Endothelial cell of umbilical vein (primary cell): ENCODE measurements at regions not wholly inside any gene's neighbourhood (a gene's known extent, or its start where the extent isn't known, plus 50 kb on each side); places are given as distances from the start of the nearest gene placed in this dataset.

Experiments used
- BruUV-seq: library from RNA; stranded (reverse); fragments of 400-500 nt; replicated peaks from 2 replicates; lab custom pipeline; 2021; lab: Mats Ljungman, UMichigan
- CTCF ChIA-PET: fragments of 300-600, 350-600 bp; sonication (Branson Sonifier 250); formaldehyde crosslinking; loops from one replicate; lab custom pipeline; 2021; ENCODE audit warnings: antibody characterized with exemption, inconsistent platforms; lab: Charles Lee
- POLR2A ChIA-PET: fragments of 300-600, 350-600 bp; sonication (Branson Sonifier 250); formaldehyde crosslinking; loops from one replicate; lab custom pipeline; 2021; ENCODE audit warnings: antibody characterized with exemption, inconsistent platforms; lab: Charles Lee
- DNase-seq: peaks from one replicate; pipeline ENCODE4 v3.0.0-alpha.2; 2011; ENCODE audit warnings: low read depth, low spot score
- FAIRE-seq: peaks from 2 replicates; lab custom pipeline; 2011; peaks lifted over from hg19 to GRCh38; lab: Jason Lieb, UNC
- H2AFZ ChIP-seq: 2 replicates; pipeline ENCODE4 v1.6.0; 2012; ENCODE audit warnings: low read depth, low read length, control low read depth, inconsistent platforms
- H3K27ac ChIP-seq: 2 replicates; pipeline ENCODE4 v1.5.1; 2011; ENCODE audit warnings: low read depth, mild to moderate bottlenecking, control low read depth, low read length, moderate library complexity; ENCODE audit not compliant: insufficient read depth
- H3K27me3 ChIP-seq, 2 experiments: 2 replicates each; pipeline versions ENCODE4 v1.6.0 to v1.6.1; 2011; ENCODE audit warnings: low read length in 2 of 2, mixed read lengths in 1 of 2; ENCODE audit not compliant: control insufficient read depth in 2 of 2, insufficient read depth in 2 of 2
- H3K36me3 ChIP-seq, 2 experiments: 2 replicates in 1 of 2; 3 replicates in 1 of 2; pipeline ENCODE4 v1.5.1; 2011; ENCODE audit warnings: low read length in 2 of 2, mild to moderate bottlenecking in 1 of 2, moderate library complexity in 1 of 2; ENCODE audit not compliant: control insufficient read depth in 2 of 2, insufficient read depth in 2 of 2; ENCODE audit errors: extremely low read depth in 1 of 2
- H3K4me1 ChIP-seq: 3 replicates; pipeline ENCODE4 v1.5.1; 2011; ENCODE audit warnings: mild to moderate bottlenecking, low read length; ENCODE audit not compliant: control insufficient read depth, insufficient read depth; ENCODE audit errors: extremely low read depth
- H3K4me2 ChIP-seq: 2 replicates; pipeline ENCODE4 v1.6.1; 2011; ENCODE audit warnings: low read length, control low read depth, mixed read lengths; ENCODE audit not compliant: insufficient read depth
- H3K4me3 ChIP-seq, 3 experiments: fragments of 200-600 bp in 1 of 3; sonication (generic), shearing (Covaris generic) in 1 of 3; replicated peaks in 1 of 3; 2 replicates each; pipeline ENCODE4 v1.5.1; 2011 to 2016; ENCODE audit warnings: control low read depth in 3 of 3, low read length in 3 of 3, mild to moderate bottlenecking in 2 of 3, inconsistent platforms in 1 of 3, low read depth in 1 of 3, moderate library complexity in 1 of 3; ENCODE audit not compliant: insufficient read depth in 1 of 3
- H3K79me2 ChIP-seq: 2 replicates; pipeline ENCODE4 v1.6.0; 2012; ENCODE audit warnings: low read length, inconsistent platforms; ENCODE audit not compliant: control insufficient read depth, insufficient read depth
- H3K9ac ChIP-seq: replicated peaks from 2 replicates; pipeline ENCODE3; 2011; ENCODE audit warnings: low read length, control low read depth; ENCODE audit not compliant: insufficient read depth; ENCODE audit errors: extremely low read depth
- H3K9me1 ChIP-seq: replicated peaks from 3 replicates; pipeline ENCODE4 v1.6.0; 2011; ENCODE audit warnings: mild to moderate bottlenecking, low read length; ENCODE audit not compliant: control insufficient read depth, insufficient read depth; ENCODE audit errors: extremely low read depth
- H3K9me3 ChIP-seq: replicated peaks from 2 replicates; pipeline ENCODE4 v1.5.1; 2012; ENCODE audit warnings: low read length, inconsistent platforms; ENCODE audit not compliant: control insufficient read depth, insufficient read depth
- H4K20me1 ChIP-seq: replicated peaks from 2 replicates; pipeline ENCODE3; 2011; ENCODE audit warnings: mild to moderate bottlenecking, low read length; ENCODE audit not compliant: control insufficient read depth, insufficient read depth; ENCODE audit errors: extremely low read depth
- CTCF ChIP-seq, 2 donors: IDR thresholded peaks; 1 replicate in 1 of 2; 2 replicates in 1 of 2; pipeline ENCODE4 v1.5.1; 2011; ENCODE audit warnings: low read length in 2 of 2, mild to moderate bottlenecking in 2 of 2, moderate library complexity in 2 of 2, control low read depth in 1 of 2, inconsistent platforms in 1 of 2, low read depth in 1 of 2; ENCODE audit not compliant: insufficient read depth in 1 of 2; ENCODE audit errors: extremely low read depth in 1 of 2
- EZH2 ChIP-seq: IDR thresholded peaks from 2 replicates; pipeline ENCODE4 v1.6.1; 2012; ENCODE audit warnings: borderline replicate concordance, low read depth, mild to moderate bottlenecking, moderate library complexity, low read length, inconsistent platforms; ENCODE audit not compliant: severe bottlenecking
- FOS ChIP-seq: IDR thresholded peaks from 2 replicates; pipeline ENCODE4 v1.6.1; 2011; ENCODE audit warnings: mild to moderate bottlenecking, low read length, moderate library complexity, borderline replicate concordance; ENCODE audit not compliant: insufficient read depth
- GATA2 ChIP-seq: IDR thresholded peaks from 2 replicates; pipeline ENCODE4 v1.7.0; 2011; ENCODE audit warnings: low read depth, mild to moderate bottlenecking, moderate library complexity, mixed read lengths, low read length; ENCODE audit not compliant: insufficient read length, insufficient read depth
- JUN ChIP-seq: IDR thresholded peaks from 2 replicates; pipeline ENCODE4 v1.6.1; 2011; ENCODE audit warnings: borderline replicate concordance, low read depth; ENCODE audit not compliant: insufficient read length, insufficient read depth
- MAX ChIP-seq: IDR thresholded peaks from 2 replicates; pipeline ENCODE4 v1.6.1; 2011; ENCODE audit not compliant: insufficient read depth, insufficient read length
- MYC ChIP-seq: IDR thresholded peaks from one replicate; pipeline ENCODE4 v1.6.1; 2011; ENCODE audit warnings: mild to moderate bottlenecking, low read depth, low read length
- POLR2A ChIP-seq: IDR thresholded peaks from 2 replicates; pipeline ENCODE4 v1.6.1; 2012; ENCODE audit warnings: low read depth, mild to moderate bottlenecking, control low read depth, low read length
- POLR2AphosphoS5 ChIP-seq: IDR thresholded peaks from 2 replicates; pipeline ENCODE4 v1.6.1; 2012; ENCODE audit warnings: low read depth, mild to moderate bottlenecking, control low read depth, low read length, moderate library complexity; ENCODE audit not compliant: insufficient read depth
- dilution Hi-C: fragments of 300-500 bp; cut with MboI; formaldehyde crosslinking; loops from one replicate; pipeline ENCODE4 v1.15.0; 2019; ENCODE audit warnings: low sequenced_read_pairs; ENCODE audit not compliant: extremely low pct_ligation_motif_present
- intact Hi-C: fragments of 100-400 bp; cut with micrococcal nuclease; formaldehyde crosslinking; loops from one replicate; pipeline ENCODE4 v1.10.0; 2022

- intact Hi-C loops (no loop called here), dilution Hi-C loops (no loop called here)
- H3K9ac ChIP-seq = no peak overlapping the region
- BruUV-seq = no TSS peak
- no peak overlapping the region for H3K4me3 ChIP-seq
- H4K20me1 ChIP-seq = no peaks in the 10 kb centered on the region
- DNase-seq (no peak), FAIRE-seq (no peak)
- H3K36me3 ChIP-seq = no peaks in the 10 kb centered on the region
- no peaks in the 10 kb centered on the region for H3K4me1 ChIP-seq
- H3K9me3 ChIP-seq = no peaks in the 10 kb centered on the region
- H3K9me1 ChIP-seq = no peaks in the 10 kb centered on the region
- no peaks in the 10 kb centered on the region for H3K27me3 ChIP-seq
- H2AFZ ChIP-seq = no peak overlapping the region
- no peak for TF ChIP-seq JUN
- TF ChIP-seq POLR2AphosphoS5 = no peak
- no peak for TF ChIP-seq FOS
- TF ChIP-seq MYC = no peak
- TF ChIP-seq POLR2A = no peak
- TF ChIP-seq CTCF (IDR thresholded peaks at IDR 0.05; ENCODE audit: extremely low read depth in 1 of 2, insufficient read depth in 1 of 2, low read depth in 1 of 2, low read length in 2 of 2) = no peak
- TF ChIP-seq GATA2 = no peak
- no peak for TF ChIP-seq MAX
- TF ChIP-seq EZH2 = no peak
- no peaks in the 10 kb centered on the region for H3K79me2 ChIP-seq
- CTCF ChIA-PET = no interaction called here
- no peak overlapping the region for H3K4me2 ChIP-seq
- POLR2A ChIA-PET = interaction anchor here (0.6 kb wide), 1 partner anchor 246 kb away, joined by 3 read pairs; no protein-coding TSS in a partner anchor
- H3K27ac ChIP-seq = no peak overlapping the region
Observed at GRCh38 chr4:37530451-37530850, 155.7 kb downstream of the RELL1 start.
